Activated T-helper 17 cell treated with anti-CD3 and anti-CD28 coated beads, Interleukin-2, amount 50 U/mL, for 72 hours (primary cell): ENCODE measurements at regions not wholly inside any gene's neighbourhood (a gene's known extent, or its start where the extent isn't known, plus 50 kb on each side); places are given as distances from the start of the nearest gene placed in this dataset.

Experiments used
- ATAC-seq: fragments of 150-1000 bp; cut with Tn5 transposase; replicated peaks from 2 replicates; pipeline ENCODE4 v1.10.0; 2021; ENCODE audit warnings: mild to moderate bottlenecking, moderate library complexity
- H3K27ac Mint-ChIP-seq: one replicate; pipeline ENCODE4 v1.8.0; 2022; ENCODE audit warnings: mixed read lengths
- H3K27me3 Mint-ChIP-seq: one replicate; pipeline ENCODE4 v1.8.0; 2022; ENCODE audit warnings: mixed read lengths
- H3K36me3 Mint-ChIP-seq: one replicate; pipeline ENCODE4 v1.8.0; 2022; ENCODE audit warnings: low read depth, mild to moderate bottlenecking, mixed read lengths
- H3K4me1 Mint-ChIP-seq: one replicate; pipeline ENCODE4 v1.8.0; 2022; ENCODE audit warnings: mixed read lengths
- H3K4me3 Mint-ChIP-seq: one replicate; pipeline ENCODE4 v1.8.0; 2022; ENCODE audit warnings: mild to moderate bottlenecking, mixed read lengths
- H3K9me3 Mint-ChIP-seq: one replicate; pipeline ENCODE4 v1.8.0; 2022; ENCODE audit warnings: mixed read lengths

GRCh38 chr15:87167055-87167454 is 1087.4 kb downstream of the AGBL1 start:
- Mint-ChIP-seq H3K4me1 (no peaks in the 10 kb centered on the region), H3K27ac (no peak overlapping the region), H3K36me3 (no peaks in the 10 kb centered on the region), H3K27me3 (peaks cover 7% of the 10 kb centered on the region), H3K9me3 (no peaks in the 10 kb centered on the region), H3K4me3 (no peak overlapping the region)
- ATAC-seq, result no peak

DNA sequence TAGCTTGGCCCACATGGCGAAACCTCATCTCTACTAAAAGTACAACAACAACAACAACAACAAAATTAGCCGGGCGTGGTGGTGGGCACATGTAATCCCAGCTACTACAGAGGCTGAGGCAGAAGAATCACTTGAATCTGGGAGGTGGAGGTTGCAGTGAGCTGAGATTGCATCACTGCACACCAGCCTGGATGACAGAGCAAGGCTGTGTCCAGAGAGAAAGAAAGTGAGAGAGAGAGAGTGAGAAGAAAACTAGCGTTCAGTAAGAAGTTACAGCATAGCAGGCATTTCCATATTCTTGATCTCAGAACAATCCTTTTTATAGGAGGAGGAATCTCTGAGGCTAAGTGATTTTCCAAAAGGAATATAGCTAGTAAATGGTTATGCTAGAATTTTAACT is 1076.1 kb downstream of the AGBL1 start:
- Mint-ChIP-seq H3K27ac (no peak overlapping the region), H3K4me1 (no peaks in the 10 kb centered on the region), H3K27me3 (peaks cover 22% of the 10 kb centered on the region), H3K36me3 (no peaks in the 10 kb centered on the region), H3K4me3 (no peak overlapping the region), H3K9me3 (peaks cover 6% of the 10 kb centered on the region)
- ATAC-seq, result no peak

- no peak for ATAC-seq
- Mint-ChIP-seq H3K4me1 (no peaks in the 10 kb centered on the region), H3K36me3 (no peaks in the 10 kb centered on the region), H3K4me3 (no peak overlapping the region), H3K27me3 (peaks cover 18% of the 10 kb centered on the region), H3K27ac (no peak overlapping the region), H3K9me3 (peaks cover 6% of the 10 kb centered on the region)
These were observed 1075.1 kb downstream of the AGBL1 start for GRCh38 chr15:87154761-87155160.

DNA sequence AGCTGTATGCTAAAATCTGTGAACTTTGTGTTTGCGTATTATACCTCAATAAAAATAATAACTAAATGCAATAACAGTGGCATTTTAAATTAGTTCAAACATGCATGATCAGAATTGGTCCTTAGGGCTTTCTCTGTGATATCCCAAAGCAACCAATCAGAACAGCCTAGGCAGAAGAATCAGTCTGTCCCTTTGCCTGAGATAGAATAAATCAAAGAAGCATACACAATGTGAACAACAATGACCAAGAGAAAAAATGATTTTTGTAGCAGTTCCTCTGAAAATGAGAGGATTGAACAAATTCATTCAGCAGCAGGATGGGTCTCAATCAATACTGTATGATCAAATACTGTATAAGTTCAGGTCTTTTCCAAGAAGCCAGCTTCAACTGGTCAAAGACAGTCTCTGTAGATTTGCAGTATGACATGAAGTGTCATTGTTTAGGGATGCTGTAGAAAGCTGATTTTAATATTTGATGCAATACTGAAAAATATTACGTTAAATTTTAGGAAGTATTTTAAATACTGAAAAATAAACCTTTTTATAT is 1071.6 kb downstream of the AGBL1 start:
- no peak overlapping the region for H3K27ac Mint-ChIP-seq
- no peak overlapping the region for H3K4me3 Mint-ChIP-seq
- H3K27me3 Mint-ChIP-seq, result peaks cover 5% of the 10 kb centered on the region
- H3K36me3 Mint-ChIP-seq, result no peaks in the 10 kb centered on the region
- H3K4me1 Mint-ChIP-seq, result no peaks in the 10 kb centered on the region
- no peaks in the 10 kb centered on the region for H3K9me3 Mint-ChIP-seq
- no peak for ATAC-seq

DNA sequence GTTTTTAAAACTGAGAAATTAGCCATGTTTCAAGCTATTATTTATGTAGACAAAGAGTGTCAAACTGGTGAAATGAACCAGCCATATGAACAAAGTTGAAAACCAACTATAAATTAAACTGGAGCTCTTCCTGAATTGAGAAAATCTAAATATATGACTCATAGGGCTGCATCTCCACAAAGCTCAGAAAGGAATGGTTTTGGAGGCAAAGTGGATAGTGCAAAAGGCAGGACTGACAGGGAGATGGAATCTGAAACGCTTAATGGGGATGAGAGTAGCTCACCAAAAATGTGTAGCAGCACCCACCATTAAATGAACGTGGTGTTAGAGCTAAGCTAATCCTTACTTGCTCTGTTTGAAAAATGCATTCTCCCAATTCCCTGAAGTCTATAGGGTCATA is 1066.0 kb downstream of the AGBL1 start:
- H3K36me3 Mint-ChIP-seq, result no peaks in the 10 kb centered on the region
- H3K27ac Mint-ChIP-seq, result no peak overlapping the region
- no peak for ATAC-seq

GRCh38 chr15:87144775-87145174 is 1065.1 kb downstream of the AGBL1 start:
- peaks cover 8% of the 10 kb centered on the region for H3K27me3 Mint-ChIP-seq
- H3K9me3 Mint-ChIP-seq, result no peaks in the 10 kb centered on the region
- no peak for ATAC-seq
- no peaks in the 10 kb centered on the region for H3K36me3 Mint-ChIP-seq
- H3K4me3 Mint-ChIP-seq, result no peak overlapping the region
- H3K27ac Mint-ChIP-seq, result no peak overlapping the region
- no peaks in the 10 kb centered on the region for H3K4me1 Mint-ChIP-seq

More for the DNA sequence above, 1066.0 kb downstream of the AGBL1 start:
- Mint-ChIP-seq H3K9me3 (no peaks in the 10 kb centered on the region), H3K4me1 (no peaks in the 10 kb centered on the region), H3K4me3 (no peak overlapping the region), H3K27me3 (peaks cover 8% of the 10 kb centered on the region)

DNA sequence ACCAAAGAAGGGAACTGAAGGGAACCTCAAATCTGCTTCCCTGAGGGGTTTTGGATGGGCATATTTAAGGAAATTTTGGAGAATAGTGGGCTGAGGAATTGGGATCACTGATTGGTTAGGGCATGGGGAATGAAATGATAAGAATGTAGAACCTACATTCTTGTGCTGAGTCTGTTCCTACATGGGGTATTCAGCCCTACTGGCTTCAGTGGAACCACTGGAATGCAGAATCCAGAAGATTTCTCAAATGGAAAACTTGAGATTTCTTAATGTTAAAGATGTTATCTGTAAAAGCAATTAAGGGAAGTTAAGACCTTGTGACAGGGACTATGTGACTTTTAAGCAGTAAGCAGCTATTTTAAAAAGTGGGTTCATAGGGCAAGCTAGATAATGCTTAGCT is 1062.4 kb downstream of the AGBL1 start:
- H3K27ac Mint-ChIP-seq, result no peak overlapping the region
- H3K9me3 Mint-ChIP-seq, result no peaks in the 10 kb centered on the region
- no peak overlapping the region for H3K4me3 Mint-ChIP-seq
- H3K4me1 Mint-ChIP-seq, result no peaks in the 10 kb centered on the region
- H3K27me3 Mint-ChIP-seq, result peaks cover 12% of the 10 kb centered on the region
- H3K36me3 Mint-ChIP-seq, result no peaks in the 10 kb centered on the region
- no peak for ATAC-seq

DNA sequence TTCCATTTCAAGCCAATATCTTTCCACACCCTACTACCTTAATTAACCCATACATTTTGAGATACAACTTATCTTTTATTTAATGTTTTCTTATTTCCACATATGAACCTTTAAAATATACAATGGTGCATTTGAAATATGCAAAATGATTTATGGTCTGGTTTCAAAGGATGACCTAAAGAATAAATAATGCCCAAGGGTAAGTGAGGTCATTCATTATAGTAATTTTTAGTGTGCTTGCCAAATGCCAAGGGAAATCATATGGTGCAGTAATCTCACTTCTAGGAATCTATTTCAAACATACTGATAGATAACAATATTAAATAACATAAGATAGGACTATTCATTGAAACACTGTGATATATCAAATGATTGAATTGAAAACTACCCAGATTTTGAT is 1055.4 kb downstream of the AGBL1 start:
- Mint-ChIP-seq H3K9me3 (peaks cover 6% of the 10 kb centered on the region), H3K4me1 (no peaks in the 10 kb centered on the region), H3K27me3 (peaks cover 18% of the 10 kb centered on the region), H3K27ac (no peak overlapping the region), H3K4me3 (no peak overlapping the region), H3K36me3 (no peaks in the 10 kb centered on the region)
- ATAC-seq, result no peak

DNA sequence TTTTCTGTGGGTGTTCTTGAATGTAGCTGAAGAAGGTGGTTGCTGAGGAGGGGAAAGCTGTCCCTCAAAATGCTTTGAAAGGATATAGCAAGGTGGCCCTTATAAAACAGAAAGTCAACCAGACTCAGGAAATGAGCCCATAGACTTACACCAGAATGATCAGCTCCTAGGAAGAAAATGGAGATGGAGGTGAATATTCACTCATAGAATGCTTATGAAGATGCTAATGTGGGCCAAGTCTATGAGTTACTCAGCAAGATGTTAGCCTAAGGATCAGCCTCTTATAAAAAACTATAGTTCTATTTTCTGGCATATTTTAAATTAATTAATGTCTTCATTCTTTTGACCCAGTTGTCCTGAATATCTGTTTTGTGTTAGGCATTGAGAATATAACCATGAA is 1054.0 kb downstream of the AGBL1 start:
- no peaks in the 10 kb centered on the region for H3K36me3 Mint-ChIP-seq
- peaks cover 17% of the 10 kb centered on the region for H3K27me3 Mint-ChIP-seq
- H3K9me3 Mint-ChIP-seq, result peaks cover 6% of the 10 kb centered on the region
- no peak overlapping the region for H3K4me3 Mint-ChIP-seq
- H3K4me1 Mint-ChIP-seq, result no peaks in the 10 kb centered on the region
- no peak for ATAC-seq
- no peak overlapping the region for H3K27ac Mint-ChIP-seq

GRCh38 chr15:87131067-87131466 is 1051.4 kb downstream of the AGBL1 start:
- H3K27me3 Mint-ChIP-seq, result peaks cover 15% of the 10 kb centered on the region
- no peak overlapping the region for H3K4me3 Mint-ChIP-seq
- no peaks in the 10 kb centered on the region for H3K4me1 Mint-ChIP-seq
- no peak for ATAC-seq
- H3K27ac Mint-ChIP-seq, result no peak overlapping the region
- peaks cover 6% of the 10 kb centered on the region for H3K9me3 Mint-ChIP-seq
- H3K36me3 Mint-ChIP-seq, result no peaks in the 10 kb centered on the region

GRCh38 chr15:87129916-87130315 is 1050.2 kb downstream of the AGBL1 start:
- Mint-ChIP-seq H3K4me3 (no peak overlapping the region), H3K4me1 (no peaks in the 10 kb centered on the region), H3K9me3 (peaks cover 6% of the 10 kb centered on the region), H3K36me3 (no peaks in the 10 kb centered on the region), H3K27me3 (peaks cover 15% of the 10 kb centered on the region), H3K27ac (no peak overlapping the region)
- ATAC-seq, result no peak

DNA sequence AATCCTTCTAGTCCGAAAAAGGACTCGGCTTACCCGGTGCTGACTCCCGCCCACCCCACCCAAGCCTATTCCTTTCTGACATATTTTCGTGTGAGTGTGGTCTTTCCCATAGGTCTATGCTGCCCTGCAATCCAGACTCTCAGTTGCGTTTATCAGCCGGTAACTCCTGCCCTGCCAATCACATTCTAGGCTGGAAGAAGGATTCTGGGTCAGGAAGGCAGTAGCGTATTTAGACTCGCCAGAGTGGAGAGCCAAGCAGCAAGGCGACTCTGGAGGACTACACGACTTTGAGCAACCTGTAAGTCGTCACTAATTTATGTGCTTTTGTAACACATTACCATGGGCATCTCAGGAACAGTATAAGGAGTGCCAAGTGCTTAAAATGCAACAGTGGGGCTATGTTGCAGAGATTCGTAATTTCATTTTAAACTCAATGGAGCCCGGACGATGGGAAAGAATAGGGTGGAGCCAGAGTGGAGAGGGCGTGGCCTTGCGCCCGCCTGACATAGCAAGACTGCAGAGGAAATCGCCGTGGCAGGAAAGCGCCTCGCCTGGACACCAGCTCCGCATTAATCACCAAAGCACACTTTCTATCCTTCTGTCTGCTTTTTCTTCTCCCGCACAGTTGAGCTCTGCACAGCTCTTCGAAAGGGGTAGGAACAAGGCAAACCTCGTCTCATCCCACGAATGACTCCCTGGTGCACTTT is 1044.2 kb downstream of the AGBL1 start:
- ATAC-seq, result no peak
- Mint-ChIP-seq H3K4me1 (no peaks in the 10 kb centered on the region), H3K9me3 (peaks cover 4% of the 10 kb centered on the region), H3K27ac (no peak overlapping the region), H3K4me3 (no peak overlapping the region), H3K36me3 (no peaks in the 10 kb centered on the region), H3K27me3 (peaks cover 11% of the 10 kb centered on the region)

- Mint-ChIP-seq H3K4me1 (no peaks in the 10 kb centered on the region), H3K27me3 (peaks cover 6% of the 10 kb centered on the region), H3K36me3 (no peaks in the 10 kb centered on the region), H3K9me3 (peaks cover 4% of the 10 kb centered on the region), H3K4me3 (no peak overlapping the region), H3K27ac (no peak overlapping the region)
- ATAC-seq, result no peak
These were observed 1041.7 kb downstream of the AGBL1 start for GRCh38 chr15:87121336-87121735.

- no peak for ATAC-seq
- Mint-ChIP-seq H3K36me3 (no peaks in the 10 kb centered on the region), H3K9me3 (peaks cover 4% of the 10 kb centered on the region), H3K4me1 (no peaks in the 10 kb centered on the region), H3K4me3 (no peak overlapping the region), H3K27me3 (peaks cover 6% of the 10 kb centered on the region), H3K27ac (no peak overlapping the region)
These were observed 1040.9 kb downstream of the AGBL1 start for GRCh38 chr15:87120555-87120954.

DNA sequence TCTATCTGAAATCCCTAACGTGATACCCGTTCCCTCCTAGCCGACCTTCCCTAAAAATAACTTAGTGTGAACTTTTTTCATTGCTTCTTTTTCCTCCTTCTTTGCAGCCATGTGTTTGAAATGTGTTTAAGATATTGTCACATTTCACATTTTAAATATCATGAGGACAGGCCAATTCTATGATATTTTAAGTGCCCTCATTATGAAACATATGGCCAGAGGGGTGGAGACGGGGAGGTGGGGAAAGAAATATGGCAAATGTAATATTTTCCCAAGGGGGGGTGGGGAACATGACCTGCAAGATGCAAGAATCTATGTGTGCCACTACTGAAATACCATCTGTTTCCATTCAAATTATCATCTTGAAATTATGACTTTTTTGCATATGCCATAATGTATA is 1039.2 kb downstream of the AGBL1 start:
- peaks cover 6% of the 10 kb centered on the region for H3K27me3 Mint-ChIP-seq
- peaks cover 4% of the 10 kb centered on the region for H3K9me3 Mint-ChIP-seq
- H3K27ac Mint-ChIP-seq, result no peak overlapping the region
- no peaks in the 10 kb centered on the region for H3K4me1 Mint-ChIP-seq
- no peak for ATAC-seq
- H3K4me3 Mint-ChIP-seq, result no peak overlapping the region
- no peaks in the 10 kb centered on the region for H3K36me3 Mint-ChIP-seq
